Brain pericyte (primary cell): ENCODE measurements at regions not wholly inside any gene's neighbourhood (a gene's known extent, or its start where the extent isn't known, plus 50 kb on each side); places are given as distances from the start of the nearest gene placed in this dataset.
A peak's percentile ranks its signal among the peaks of the same experiment; 100 is the strongest.
"Not testable (repeated sequence)": the region's sequence is repeated elsewhere in the genome, so short reads cannot be mapped to it uniquely, and the experiment has no call there.

Source experiments
- DNase-seq: peaks from one replicate; pipeline ENCODE4 v3.0.0-alpha.2; 2012; ENCODE audit warnings: low read depth, low spot score

GRCh38 chr4:101418466-101418865 lies 71.1 kb upstream of the PPP3CA start:
- DNase-seq, result no peak

- DNase-seq, result no peak
Measured at GRCh38 chr4:101418055-101418454, 70.7 kb upstream of the PPP3CA start.

GRCh38 chr4:101417046-101417445 lies 69.7 kb upstream of the PPP3CA start:
- no peak for DNase-seq

GRCh38 chr4:101415962-101416361 lies 68.6 kb upstream of the PPP3CA start:
- DNase-seq, result no peak

GRCh38 chr4:101414496-101414895 lies 67.2 kb upstream of the PPP3CA start:
- DNase-seq, result no peak

GRCh38 chr4:101411926-101412325 lies 64.6 kb upstream of the PPP3CA start:
- no peak for DNase-seq

GRCh38 chr4:101411281-101411910 lies 64.1 kb upstream of the PPP3CA start:
- not testable (repeated sequence) for DNase-seq

GRCh38 chr4:101400096-101400495 lies 52.8 kb upstream of the PPP3CA start:
- peak; percentile 41 for DNase-seq

- DNase-seq, result no peak
Measured at GRCh38 chr4:101398807-101399206, 51.5 kb upstream of the PPP3CA start.
